HG03108 (cell line): ENCODE measurements at regions not wholly inside any gene's neighbourhood (a gene's known extent, or its start where the extent isn't known, plus 50 kb on each side); places are given as distances from the start of the nearest gene placed in this dataset.

Experiments
- ATAC-seq: cut with Tn5 transposase; IDR thresholded peaks from one replicate; pipeline ENCODE4 v1.9.1; 2021; ENCODE audit warnings: moderate library complexity; ENCODE audit not compliant: unreplicated experiment

DNA sequence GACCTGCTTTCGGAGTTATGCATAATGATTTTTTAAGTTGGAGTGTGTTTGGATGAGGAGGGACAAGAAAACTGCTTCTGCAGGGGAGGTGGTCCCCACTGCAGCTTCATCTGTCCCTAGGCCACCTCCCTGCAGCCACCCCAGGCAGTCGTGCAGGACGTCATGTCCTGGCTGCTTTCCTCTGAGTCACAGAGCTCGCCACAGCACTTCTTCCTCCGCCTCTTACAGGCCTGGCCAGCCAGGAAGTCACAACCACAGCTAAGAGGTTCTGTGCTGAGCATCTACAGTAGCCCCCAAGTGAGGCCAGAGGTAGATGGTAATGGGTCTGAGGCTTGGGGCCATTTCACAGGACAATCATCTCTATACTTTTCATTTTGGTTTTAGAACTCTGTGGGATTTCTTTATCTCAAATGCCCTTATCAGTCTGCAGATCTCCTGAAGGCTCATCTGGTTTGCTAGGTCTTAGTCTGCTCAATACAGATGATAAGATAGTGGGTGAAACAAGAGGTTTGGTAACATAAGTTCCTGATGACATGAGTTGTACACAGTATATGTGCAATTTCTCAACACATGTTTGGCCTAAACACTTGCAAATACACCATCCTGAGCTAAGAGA is 106.4 kb downstream of the ARF6 start:
- ATAC-seq: peak; percentile 53

DNA sequence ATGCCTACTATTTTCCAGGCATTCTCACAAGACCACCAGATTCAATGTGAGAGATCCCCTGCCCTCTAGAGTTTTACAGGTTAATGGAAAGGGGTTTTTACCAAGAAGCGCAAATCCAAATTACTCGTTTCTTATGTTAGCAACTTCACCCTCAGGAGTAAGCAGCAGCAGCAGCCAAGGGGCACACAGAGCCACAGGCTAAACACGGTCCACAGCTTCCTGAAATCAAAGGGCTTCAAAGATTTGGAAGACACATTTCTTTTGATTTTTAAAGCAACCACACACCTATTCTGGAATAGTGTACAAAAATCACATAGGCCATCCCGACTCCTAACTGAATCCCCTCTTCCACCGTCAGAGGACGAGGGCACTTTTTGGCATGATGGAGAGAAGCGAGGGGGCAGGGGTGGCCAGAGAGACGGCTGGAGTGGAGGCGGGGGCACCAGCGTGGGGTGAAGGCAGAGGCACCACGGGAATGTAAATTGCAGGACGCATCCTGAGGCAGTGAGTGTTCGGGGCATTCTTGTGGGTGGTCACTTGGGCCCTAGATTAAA is 107.0 kb downstream of the ARF6 start:
- no peak for ATAC-seq

DNA sequence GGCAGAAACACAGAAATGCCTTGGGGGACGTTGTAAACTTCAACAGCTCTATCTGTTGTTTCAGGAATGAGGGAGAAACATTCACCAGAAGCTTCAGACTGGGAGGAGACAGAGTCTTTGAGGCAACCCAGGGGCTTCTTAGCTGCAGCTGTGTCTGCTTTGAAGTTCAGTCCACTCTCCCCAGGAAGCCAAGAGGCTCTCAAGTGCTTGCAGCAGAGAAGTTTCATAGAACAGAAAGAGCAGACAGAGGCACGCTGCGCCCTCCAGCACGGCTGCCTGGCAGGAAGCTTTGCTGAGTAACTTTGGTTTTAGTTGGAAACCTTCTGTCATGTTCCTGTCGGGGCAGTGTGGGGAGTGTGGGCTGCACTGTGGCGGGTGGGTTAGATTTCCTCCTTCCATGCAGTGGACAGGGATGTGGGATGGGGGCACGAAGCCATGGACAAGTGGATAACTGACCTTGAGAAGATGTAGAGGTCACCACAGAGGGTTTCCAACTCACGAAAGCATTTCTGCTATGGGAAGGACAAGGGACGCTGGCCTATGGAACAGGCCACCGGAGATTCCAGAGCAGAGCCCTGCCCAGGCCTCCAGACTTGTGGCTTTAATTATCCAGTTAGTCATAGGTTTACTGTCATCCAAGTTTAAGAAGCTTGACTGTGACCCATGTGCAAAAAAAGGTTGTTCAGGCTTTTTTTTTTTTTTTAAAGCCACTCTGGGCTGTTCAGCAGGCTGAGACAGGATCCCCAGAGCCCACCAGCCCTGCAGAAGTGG is 107.7 kb downstream of the ARF6 start:
- no peak for ATAC-seq

DNA sequence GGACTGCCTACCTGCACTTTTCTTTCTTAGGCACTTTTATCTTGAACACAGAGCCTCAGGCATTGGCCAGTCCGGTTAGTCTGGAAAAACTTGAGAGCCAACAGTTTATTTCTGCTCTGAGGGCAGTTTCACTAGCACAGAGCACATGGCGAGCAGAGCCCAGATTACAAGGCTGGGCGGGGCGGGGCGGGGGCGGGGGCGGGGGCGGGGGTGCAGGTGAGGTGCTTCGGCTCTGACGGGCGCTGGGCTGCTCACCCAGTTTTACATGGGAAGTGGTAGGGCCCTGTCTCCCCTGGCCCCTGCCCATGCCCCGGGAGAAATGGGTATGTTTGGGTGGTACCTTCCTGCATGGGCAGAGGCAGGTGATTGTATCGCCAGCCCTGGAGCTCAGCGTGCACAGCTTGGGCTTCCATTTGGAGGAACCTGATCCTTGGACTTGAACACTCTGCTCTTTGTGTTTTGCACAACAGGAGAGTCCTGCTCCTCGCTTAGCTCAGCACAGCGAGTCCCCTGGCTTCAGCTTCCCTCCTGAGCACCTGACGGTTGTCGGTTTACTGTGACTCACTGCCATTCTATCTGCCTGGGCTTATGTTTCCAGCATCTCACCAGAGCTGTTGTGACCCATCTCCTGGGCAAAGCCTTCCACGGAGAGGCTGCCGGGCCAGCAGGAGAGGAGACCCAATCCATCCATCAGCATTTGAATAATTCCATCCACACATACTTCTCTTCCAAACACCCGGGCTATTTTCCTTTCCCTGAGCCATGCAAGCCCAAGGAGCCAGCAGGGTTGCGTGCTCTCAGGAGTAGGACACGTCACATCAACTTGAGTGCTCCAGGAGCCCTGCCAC is 108.5 kb downstream of the ARF6 start:
- ATAC-seq: peak; percentile 23

DNA sequence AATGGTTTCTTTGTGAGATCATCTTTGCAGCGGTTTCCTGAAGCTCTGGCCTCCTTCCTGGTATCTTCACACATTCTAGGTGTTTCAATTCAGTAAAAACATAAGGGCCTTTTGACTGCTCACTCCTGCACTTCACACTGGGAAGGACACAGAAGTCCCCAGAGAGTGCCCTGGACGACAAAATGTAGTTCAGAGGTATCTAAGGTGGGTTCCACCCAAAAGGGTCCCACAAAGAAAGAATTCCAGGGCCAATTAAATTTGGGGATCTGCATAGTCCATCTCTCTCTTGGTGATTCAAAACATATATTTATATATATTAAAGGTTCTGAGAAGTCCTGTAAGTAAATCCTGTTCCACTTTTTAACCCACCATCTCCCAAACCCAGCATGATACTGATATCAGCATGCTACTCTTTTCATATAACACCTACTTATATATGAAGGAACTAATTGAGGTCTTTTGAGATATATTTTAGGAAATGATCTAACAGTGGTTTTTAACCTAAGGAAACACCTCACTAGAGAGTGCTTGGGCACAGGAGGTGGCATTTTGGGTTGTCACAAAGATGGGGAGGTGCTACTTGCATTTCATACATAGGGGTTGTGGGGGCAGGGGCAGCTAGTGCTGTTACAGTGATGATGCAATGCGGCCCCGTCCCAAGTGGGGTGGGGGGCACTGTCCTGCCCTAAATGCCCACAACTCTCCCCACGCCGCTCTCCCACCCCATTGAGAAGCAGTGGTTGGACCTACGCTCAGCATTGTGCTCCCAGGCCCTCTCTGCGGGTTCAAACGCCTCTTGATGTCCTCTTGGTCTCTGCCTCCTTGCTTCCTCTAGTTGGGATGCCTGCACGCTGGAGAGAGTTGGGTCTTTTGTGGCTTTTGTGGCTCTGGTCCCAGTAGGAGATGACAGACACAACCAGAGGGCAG is 109.4 kb downstream of the ARF6 start:
- peak; percentile 24 for ATAC-seq

DNA sequence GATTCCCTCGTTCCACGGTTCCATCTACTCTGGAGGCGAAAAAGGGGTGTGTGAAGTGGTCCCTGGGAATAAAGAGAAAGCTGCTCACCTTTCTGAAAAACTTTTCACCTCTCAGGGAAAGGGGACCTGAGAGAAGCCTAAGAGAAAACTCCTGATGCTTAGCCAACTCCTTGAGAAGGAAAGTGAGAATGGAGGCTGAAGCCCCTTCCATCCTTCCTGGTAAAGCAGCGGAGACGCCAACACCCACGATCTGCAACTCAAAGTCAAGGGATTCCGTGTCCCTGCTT is 110.0 kb downstream of the ARF6 start:
- no peak for ATAC-seq

DNA sequence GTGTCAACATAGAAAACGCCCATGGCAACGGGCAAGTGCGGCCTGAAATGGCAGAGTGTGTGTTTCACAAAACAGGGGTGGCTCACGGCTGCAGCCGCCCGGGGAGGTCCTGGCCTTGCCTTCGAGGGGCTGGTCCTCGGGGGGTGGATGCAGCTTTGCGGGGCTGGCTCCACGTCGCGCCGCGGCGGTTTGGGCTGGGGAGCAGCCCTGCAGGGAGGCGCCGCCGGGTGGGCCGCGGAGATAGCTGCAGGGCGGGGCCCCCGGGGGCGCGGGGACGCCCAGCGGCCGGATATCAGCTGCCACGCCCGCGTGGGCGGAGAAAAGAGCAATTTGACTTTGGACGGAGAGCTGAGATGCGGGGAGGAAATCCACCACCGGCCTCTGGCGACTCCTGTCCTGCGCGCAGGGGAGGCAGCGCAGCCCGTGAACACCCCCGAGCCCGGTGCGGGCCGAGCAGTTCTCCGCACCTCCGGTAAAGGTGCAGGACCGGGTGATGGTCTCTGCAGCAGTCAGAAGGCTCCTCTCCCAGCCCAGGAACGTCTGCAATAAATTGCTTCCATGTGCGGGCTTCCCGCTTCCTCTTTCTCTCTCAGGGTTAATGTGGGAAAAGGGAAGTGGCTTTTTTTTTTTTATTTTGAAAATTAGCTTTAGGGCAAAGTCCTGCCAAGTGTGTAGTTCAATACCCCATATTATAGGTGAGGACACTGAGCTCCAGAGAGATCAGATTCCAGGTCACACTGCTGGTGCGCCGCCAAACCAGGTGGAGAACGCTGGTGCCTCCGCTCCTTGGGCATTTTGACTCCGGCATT is 110.5 kb downstream of the ARF6 start:
- ATAC-seq: peak; percentile 37

DNA sequence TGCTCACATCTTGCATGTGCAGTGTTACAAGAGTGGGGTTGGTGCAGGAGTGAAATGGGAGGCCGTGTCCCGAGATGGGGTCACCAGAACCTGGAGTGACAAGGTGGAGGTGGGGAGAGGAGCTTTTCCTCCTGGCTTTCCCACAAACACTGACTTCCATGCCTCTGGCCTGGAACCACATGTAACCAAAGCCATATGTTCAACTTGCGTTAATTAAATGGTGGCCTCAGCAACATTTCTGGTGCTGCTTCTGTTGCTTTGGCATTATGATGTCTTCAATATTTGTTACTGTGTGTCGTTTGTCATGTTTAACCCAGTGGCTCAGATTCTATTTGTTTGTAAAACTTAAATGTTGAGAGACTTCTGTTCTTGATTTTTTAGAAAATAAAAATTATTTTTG is 110.2 kb downstream of the VCPKMT start:
- ATAC-seq: no peak

DNA sequence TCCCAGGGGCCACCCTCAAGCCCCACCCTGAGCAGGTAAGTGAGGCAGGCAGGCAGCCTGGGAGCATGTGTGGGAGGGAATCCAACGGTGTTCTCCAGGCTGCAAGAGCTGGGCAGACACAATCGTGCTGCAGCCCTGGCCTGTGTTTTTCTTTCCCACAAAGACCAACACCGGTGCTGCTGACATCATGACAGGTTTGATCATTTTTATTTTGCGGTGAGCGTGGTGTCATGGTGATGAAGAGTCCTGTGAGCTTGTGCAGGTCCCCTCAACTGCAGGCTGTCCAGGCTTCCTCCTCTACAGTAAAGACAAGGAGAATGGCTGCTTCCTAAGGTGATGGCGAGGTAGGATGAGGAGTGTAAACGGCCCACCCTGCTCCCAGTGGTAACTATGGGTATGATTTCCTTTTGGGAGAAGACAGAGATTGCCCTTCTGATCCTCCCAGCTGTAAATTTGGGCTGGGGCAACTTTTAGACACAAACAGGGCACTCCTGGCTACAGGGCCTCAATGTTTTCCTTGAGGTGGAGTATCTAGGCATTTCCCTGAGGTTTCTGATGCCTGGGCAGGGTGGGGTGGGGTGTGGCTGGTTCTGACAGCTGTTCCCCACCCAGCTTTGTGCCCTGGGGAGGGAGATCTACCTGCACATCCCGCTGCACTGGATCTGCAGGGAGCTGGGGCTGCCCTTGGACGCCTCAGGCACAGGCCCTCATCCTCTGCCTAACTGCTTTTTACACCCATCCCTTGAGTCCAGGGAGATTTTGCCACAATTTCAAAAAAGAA is 109.1 kb downstream of the VCPKMT start:
- no peak for ATAC-seq

DNA sequence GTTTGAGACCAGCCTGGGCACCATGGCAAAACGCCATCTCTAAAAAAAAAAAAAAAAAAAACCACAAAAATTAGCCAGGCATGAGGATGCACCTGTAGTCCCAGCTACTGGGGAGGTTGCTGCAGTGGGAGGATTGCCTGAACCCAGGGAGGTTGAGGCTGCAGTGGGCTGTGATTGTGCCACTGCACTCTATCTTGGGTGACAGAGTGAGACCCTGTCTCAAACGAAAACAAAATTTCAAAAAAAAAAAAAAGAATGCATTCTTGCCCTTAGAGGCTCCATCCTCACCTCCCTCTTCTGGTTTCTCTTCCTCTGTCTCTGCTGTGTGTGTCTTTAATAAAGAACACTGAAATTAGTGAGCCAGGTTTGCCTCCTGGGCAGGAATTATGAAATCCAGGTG is 107.8 kb downstream of the VCPKMT start:
- ATAC-seq: no peak

DNA sequence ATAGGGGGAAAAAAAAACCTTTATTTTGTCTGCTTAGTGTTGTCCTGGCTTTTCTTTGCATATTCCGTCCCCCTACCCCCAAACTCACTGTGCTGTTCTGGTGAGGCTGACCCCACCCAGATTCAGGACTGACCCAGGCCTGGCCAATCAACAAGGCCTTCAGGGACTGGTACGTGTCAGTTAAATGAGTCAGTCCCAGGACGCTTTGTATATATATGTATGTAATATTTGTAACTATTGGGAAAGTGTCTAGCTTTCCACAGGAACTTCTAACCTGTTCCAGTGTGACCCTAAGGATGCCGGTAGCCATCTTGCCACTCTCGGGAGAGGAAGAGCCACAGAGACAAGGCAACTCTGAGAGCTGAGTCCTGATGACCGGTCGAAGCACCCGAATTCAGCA is 107.4 kb downstream of the VCPKMT start:
- ATAC-seq: no peak

DNA sequence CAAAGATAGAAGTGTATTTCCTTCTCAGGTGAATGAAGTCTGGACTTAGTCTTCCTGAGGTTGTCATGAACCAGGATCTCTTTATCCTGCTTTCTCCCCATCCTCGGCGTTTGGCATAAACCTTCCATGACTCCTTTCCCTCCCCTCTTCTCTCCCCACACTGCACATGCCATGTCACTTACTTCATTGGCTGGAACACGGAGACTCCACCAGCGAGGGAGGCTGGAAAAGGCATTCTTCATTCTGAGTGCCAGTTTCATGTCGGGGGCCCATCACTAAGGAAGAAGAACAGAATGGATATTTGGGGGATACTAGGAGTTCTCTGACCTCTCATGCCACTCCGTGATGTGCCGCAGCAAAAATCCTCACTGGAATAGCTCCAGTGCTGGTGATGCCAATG is 105.6 kb downstream of the VCPKMT start:
- no peak for ATAC-seq

DNA sequence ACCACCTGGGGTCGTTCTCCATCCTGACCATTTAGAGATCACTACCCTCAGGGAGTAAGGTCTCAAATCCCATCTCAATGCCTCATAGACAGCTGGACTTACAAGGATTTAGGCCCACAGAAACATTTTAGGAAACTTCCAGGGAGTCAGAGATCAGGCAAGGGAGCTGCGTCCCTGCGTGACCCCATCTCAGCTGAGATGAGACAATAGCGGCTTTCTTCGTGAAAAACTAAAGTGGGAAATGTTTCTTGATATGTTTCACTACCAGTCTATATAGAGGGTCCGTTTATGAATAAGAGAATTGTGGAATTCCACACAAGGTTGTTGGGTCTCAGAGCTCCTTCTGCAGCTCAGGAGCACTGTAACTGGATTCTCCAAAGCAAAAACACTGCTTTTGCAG is 105.1 kb downstream of the VCPKMT start:
- no peak for ATAC-seq

DNA sequence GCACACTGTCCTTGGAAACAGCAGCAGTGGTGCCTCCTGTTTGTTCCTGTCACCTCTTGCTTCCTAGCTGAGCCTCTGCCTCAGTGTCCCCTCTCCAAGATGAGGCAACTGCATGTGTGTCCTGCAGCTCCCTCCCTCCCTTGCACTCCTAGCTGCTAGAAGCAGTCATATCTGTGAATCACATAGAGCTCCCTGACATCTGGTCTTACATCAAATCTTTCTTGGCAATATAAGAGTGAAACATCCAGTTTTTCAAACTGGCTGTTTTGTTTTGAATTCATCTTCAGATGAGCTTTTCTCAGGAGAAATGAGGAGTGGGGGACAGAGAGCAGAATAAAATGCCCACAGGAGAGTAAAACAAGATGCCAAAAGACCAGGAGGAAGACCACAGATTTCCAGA is 103.7 kb downstream of the VCPKMT start:
- no peak for ATAC-seq

DNA sequence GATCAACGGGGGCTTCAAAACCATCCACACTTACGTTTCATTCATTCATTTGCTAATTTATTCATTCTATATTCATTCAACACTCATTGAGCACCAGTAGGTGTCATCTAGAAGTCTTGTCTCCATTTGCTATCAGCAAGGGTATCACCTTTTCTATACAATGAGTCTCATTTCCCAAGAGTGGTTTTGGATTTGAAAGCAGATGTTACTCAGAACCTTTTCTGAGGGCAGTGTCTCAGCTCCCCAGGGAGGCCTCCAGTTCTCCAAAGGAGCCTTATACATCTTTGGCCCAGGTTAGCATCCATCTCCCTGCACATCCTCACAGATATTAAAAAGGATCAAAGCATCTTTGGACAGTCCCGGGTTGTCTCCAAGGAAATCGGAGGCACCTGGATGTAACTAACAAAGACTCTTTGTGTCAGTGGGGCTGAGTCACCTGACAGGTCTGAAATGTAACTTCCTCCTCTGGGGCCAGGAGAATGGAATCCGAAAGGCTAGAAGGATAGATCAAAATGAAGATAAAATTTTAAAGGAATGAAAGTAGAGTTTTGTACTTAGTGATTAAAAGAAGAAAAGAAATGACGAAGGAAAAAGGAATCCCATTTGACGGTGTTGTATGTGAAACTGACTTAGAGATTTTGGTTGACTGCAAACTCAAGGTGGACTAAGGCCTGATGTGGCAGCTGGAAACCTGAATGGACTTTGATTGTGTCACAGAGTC is 103.0 kb downstream of the VCPKMT start:
- no peak for ATAC-seq

DNA sequence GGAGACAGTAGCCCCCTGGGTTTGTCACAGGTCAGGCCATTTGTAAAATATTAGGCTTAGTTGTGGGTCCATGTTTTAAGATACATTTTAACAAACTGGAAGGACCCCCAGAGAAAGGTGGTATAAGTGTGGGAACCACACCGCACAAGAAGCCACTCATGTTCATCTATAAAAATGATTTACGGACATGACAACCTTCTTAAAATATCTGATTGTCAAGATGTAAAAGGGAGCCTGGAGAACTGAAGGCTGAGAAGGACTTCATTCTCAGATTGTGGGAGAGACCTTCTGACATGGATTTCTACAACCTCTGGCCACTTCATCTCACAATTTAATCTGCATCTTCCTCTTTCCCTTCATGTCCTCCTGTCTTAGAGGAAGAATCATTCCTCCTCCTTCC is 102.4 kb downstream of the VCPKMT start:
- ATAC-seq: no peak

DNA sequence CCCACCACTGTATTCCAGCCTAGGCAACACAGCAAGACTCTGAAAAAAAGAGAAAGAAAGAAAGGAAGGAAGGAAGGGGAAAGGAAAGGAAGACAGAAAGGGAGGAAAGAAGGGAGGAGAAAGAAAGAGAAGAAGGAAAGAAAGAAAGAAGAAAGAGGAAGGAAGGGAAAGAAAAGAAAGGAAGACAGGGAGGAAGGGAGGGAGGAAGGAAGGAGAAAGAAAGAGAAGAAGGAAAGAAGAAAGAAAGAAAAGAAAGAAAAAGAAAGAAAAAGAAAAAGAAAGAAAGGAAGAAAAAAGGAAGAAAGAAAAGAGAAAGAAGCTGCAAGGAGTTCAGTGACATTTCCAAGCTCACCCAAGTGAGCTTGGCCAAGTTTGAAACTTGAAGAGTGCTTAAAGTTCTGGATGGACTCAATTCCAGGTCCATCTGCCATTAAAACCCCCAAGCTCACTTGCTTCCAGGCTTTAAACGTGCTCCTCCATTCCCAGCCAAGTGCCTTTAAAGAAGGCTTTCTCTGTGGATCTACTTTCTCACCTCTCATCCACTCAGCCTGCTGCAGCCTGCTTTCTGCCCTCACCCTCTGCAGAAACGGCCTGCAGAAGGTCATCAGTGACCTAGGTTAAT is 101.5 kb downstream of the VCPKMT start:
- no peak for ATAC-seq

DNA sequence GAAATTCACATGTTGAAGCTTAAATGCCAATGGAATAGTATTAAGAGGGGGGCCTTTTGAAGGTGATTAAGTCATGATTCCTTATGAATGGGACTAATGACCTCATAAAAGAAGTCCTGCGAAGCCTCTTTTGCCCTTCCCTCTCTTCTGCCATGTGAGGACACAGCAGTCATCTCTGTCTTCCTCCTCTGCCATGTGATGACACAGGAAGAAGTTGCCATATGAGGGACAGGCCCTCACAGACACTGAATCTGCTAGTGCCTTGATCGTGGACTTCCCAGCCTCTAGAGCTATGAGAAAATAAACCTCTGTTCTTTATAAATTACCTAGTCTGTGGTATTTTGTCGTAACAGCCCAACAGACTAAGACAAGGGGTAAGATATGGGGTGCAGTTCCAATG is 100.7 kb downstream of the VCPKMT start:
- ATAC-seq: no peak
